NCI-H2171 treated with DMSO at 0.1 percent for 48 hours (cell line): ENCODE measurements at regions not wholly inside any gene's neighbourhood (a gene's known extent, or its start where the extent isn't known, plus 50 kb on each side); places are given as distances from the start of the nearest gene placed in this dataset.

ENCODE experiments used
- DNase-seq: peaks from one replicate; lab custom pipeline; 2025; lab: John Stamatoyannopoulos, UW

GRCh38 chr10:52879091-52879807, 106.7 kb upstream of the MBL2 start:
- no peak for DNase-seq

GRCh38 chr10:52877451-52877850, 104.9 kb upstream of the MBL2 start:
- no peak for DNase-seq

- DNase-seq, result no peak
These were observed 102.8 kb upstream of the MBL2 start for GRCh38 chr10:52875336-52875735.

GRCh38 chr10:52874581-52874980, 102.0 kb upstream of the MBL2 start:
- no peak for DNase-seq

- no peak for DNase-seq
These were observed 98.7 kb upstream of the MBL2 start for GRCh38 chr10:52871191-52871843.

GRCh38 chr10:52870562-52870961, 98.0 kb upstream of the MBL2 start:
- no peak for DNase-seq

GRCh38 chr10:52869864-52870263, 97.3 kb upstream of the MBL2 start:
- DNase-seq, result no peak

- DNase-seq, result no peak
These were observed 92.6 kb upstream of the MBL2 start for GRCh38 chr10:52865213-52865612.

GRCh38 chr10:52864201-52865106, 91.9 kb upstream of the MBL2 start:
- DNase-seq, result no peak

- no peak for DNase-seq
These were observed 86.1 kb upstream of the MBL2 start for GRCh38 chr10:52858722-52859121.

GRCh38 chr10:52855546-52856325, 83.2 kb upstream of the MBL2 start:
- no peak for DNase-seq

GRCh38 chr10:52853704-52854103, 81.1 kb upstream of the MBL2 start:
- DNase-seq, result no peak

- no peak for DNase-seq
These were observed 64.2 kb upstream of the MBL2 start for GRCh38 chr10:52836816-52837215.
